Choroid plexus epithelial cell (primary cell): ENCODE measurements at regions not wholly inside any gene's neighbourhood (a gene's known extent, or its start where the extent isn't known, plus 50 kb on each side); places are given as distances from the start of the nearest gene placed in this dataset.
A peak's percentile ranks its signal among the peaks of the same experiment; 100 is the strongest.

Experiments
- DNase-seq: peaks from one replicate; pipeline ENCODE4 v3.0.0-alpha.2; 2010; ENCODE audit warnings: low read depth
- H3K4me3 ChIP-seq: 2 replicates; pipeline ENCODE4 v1.5.1; 2011; ENCODE audit warnings: low read depth, mild to moderate bottlenecking, control low read depth, low read length, moderate library complexity
- CTCF ChIP-seq: conservative IDR thresholded peaks from 2 replicates; pipeline ENCODE4 v1.5.1; 2011; ENCODE audit warnings: low read depth, mild to moderate bottlenecking, control low read depth, inconsistent platforms, low read length, moderate library complexity

- TF ChIP-seq CTCF, result no peak
- no peak for DNase-seq
Measured at GRCh38 chr7:13148548-13148947, 461.1 kb downstream of the ARL4A start.

GRCh38 chr7:13151978-13152377 lies 464.5 kb downstream of the ARL4A start:
- no peak overlapping the region for H3K4me3 ChIP-seq
- TF ChIP-seq CTCF, result no peak
- no peak for DNase-seq

More at GRCh38 chr7:13148548-13148947, 461.1 kb downstream of the ARL4A start:
- no peak overlapping the region for H3K4me3 ChIP-seq

- TF ChIP-seq CTCF, result no peak
- no peak for DNase-seq
- H3K4me3 ChIP-seq, result no peak overlapping the region
Measured at GRCh38 chr7:13152755-13153154, 465.3 kb downstream of the ARL4A start.

GRCh38 chr7:13153266-13153665 lies 465.8 kb downstream of the ARL4A start:
- no peak for TF ChIP-seq CTCF
- H3K4me3 ChIP-seq, result no peak overlapping the region
- no peak for DNase-seq

GRCh38 chr7:13153742-13154141 lies 466.3 kb downstream of the ARL4A start:
- DNase-seq, result no peak
- TF ChIP-seq CTCF, result no peak
- H3K4me3 ChIP-seq, result no peak overlapping the region

- no peak for TF ChIP-seq CTCF
- peak; percentile 9 for DNase-seq
- H3K4me3 ChIP-seq, result no peak overlapping the region
Measured at GRCh38 chr7:13155188-13155587, 467.8 kb downstream of the ARL4A start.

GRCh38 chr7:13159003-13159402 lies 471.6 kb downstream of the ARL4A start:
- TF ChIP-seq CTCF, result no peak
- H3K4me3 ChIP-seq, result no peak overlapping the region
- DNase-seq, result no peak
